K562 (cell line): ENCODE measurements at regions not wholly inside any gene's neighbourhood (a gene's known extent, or its start where the extent isn't known, plus 50 kb on each side); places are given as distances from the start of the nearest gene placed in this dataset.

Experiments used
- BACH1 ChIP-seq: fragments of 200-800 bp; sonication (Bioruptor generic); IDR thresholded peaks from 2 replicates; pipeline ENCODE4 v1.6.1; 2016; ENCODE audit warnings: missing genetic modification characterization, missing compliant biosample characterization
- CREM ChIP-seq: IDR thresholded peaks from 2 replicates; pipeline ENCODE4 v1.6.1; 2014; ENCODE audit warnings: antibody characterized with exemption, low read depth
- GTF2A2 ChIP-seq: IDR thresholded peaks from 2 replicates; pipeline ENCODE4 v1.6.1; 2016; ENCODE audit warnings: mild to moderate bottlenecking, missing genetic modification characterization, missing compliant biosample characterization
- HDGF ChIP-seq: fragments of 450-650 bp; IDR thresholded peaks from 2 replicates; pipeline ENCODE4 v1.6.1; 2016
- NEUROD1 ChIP-seq: fragments of 150-350 bp; IDR thresholded peaks from 2 replicates; pipeline ENCODE4 v1.6.1; 2014; ENCODE audit warnings: borderline replicate concordance, low read length, low read depth; ENCODE audit not compliant: partially characterized antibody
- NR2C2 ChIP-seq, 2 experiments: fragments of 200-800 bp in 1 of 2; sonication (Bioruptor generic) in 1 of 2; sonication (generic) in 1 of 2; formaldehyde crosslinking in 1 of 2; IDR thresholded peaks; 2 replicates each; pipeline versions ENCODE4 v1.6.1 to v1.8.0; 2016 to 2022; ENCODE audit warnings: mild to moderate bottlenecking in 1 of 2, missing compliant biosample characterization in 1 of 2, missing genetic modification characterization in 1 of 2, missing genetic modification reagents in 1 of 2
- SMAD3 ChIP-seq: fragments of 450-650 bp; formaldehyde crosslinking; conservative IDR thresholded peaks from 2 replicates; pipeline ENCODE4 v1.4.0; 2020; ENCODE audit warnings: mild to moderate bottlenecking
- ZFP1 ChIP-seq: fragments of 450-650 bp; formaldehyde crosslinking; IDR thresholded peaks from 2 replicates; pipeline ENCODE4 v1.4.0; 2020; ENCODE audit warnings: mild to moderate bottlenecking, mixed read lengths
- ZFP30 ChIP-seq: fragments of 250-450 bp; sonication (Bioruptor Pico); IDR thresholded peaks from 2 replicates; pipeline ENCODE4 v1.8.0; 2022; ENCODE audit warnings: moderate library complexity, mild to moderate bottlenecking, inconsistent platforms, borderline replicate concordance
- ZNF124 ChIP-seq: sonication (generic); formaldehyde crosslinking; IDR thresholded peaks from 2 replicates; pipeline ENCODE4 v1.8.1; 2022; ENCODE audit warnings: missing genetic modification reagents
- ZNF133 ChIP-seq: fragments of 250-450 bp; sonication (Bioruptor Pico); IDR thresholded peaks from 2 replicates; pipeline ENCODE4 v1.4.0; 2020; ENCODE audit warnings: mild to moderate bottlenecking
- ZNF274 ChIP-seq: IDR thresholded peaks from 2 replicates; pipeline ENCODE4 v1.6.1; 2011; ENCODE audit warnings: low read depth, mild to moderate bottlenecking, low read length, moderate library complexity, borderline replicate concordance
- ZNF316 ChIP-seq: fragments of 450-650 bp; IDR thresholded peaks from 2 replicates; pipeline ENCODE4 v1.6.1; 2016
- ZNF584 ChIP-seq: fragments of 200-800 bp; sonication (Bioruptor generic); IDR thresholded peaks from 2 replicates; pipeline ENCODE4 v1.6.1; 2016; ENCODE audit warnings: low read depth, mild to moderate bottlenecking, missing genetic modification characterization, missing compliant biosample characterization
- ZSCAN32 ChIP-seq: fragments of 450-650 bp; formaldehyde crosslinking; IDR thresholded peaks from 2 replicates; pipeline ENCODE4 v1.4.0; 2020; ENCODE audit warnings: mild to moderate bottlenecking, moderate library complexity
- TF ChIP-seq, protein P1 (sequence below): fragments of 450-650 bp; formaldehyde crosslinking; conservative IDR thresholded peaks from 2 replicates; pipeline ENCODE4 v1.4.0; 2022; ENCODE audit warnings: mild to moderate bottlenecking, missing genetic modification characterization
- TF ChIP-seq, protein P2 (sequence below), 2 experiments: IDR thresholded peaks; 2 replicates each; pipeline ENCODE4 v1.6.1; 2011; ENCODE audit warnings: borderline replicate concordance in 1 of 2, control low read depth in 1 of 2, low read depth in 1 of 2, low read length in 1 of 2, mild to moderate bottlenecking in 1 of 2, mixed read lengths in 1 of 2, moderate library complexity in 1 of 2; ENCODE audit not compliant: insufficient read depth in 1 of 2, insufficient read length in 1 of 2, poor library complexity in 1 of 2, severe bottlenecking in 1 of 2; ENCODE audit errors: extremely low read depth in 1 of 2
- TF ChIP-seq, protein P3 (sequence below): fragments of 450-650 bp; formaldehyde crosslinking; IDR thresholded peaks from 2 replicates; pipeline ENCODE4 v1.4.0; 2020; ENCODE audit warnings: mild to moderate bottlenecking, moderate library complexity
- TF ChIP-seq, protein P4 (sequence below): fragments of 250-450 bp; sonication (Bioruptor Pico); IDR thresholded peaks from 2 replicates; pipeline ENCODE4 v1.4.0; 2020
- TF ChIP-seq, protein P5 (sequence below): fragments of 450-650 bp; formaldehyde crosslinking; IDR thresholded peaks from 2 replicates; pipeline ENCODE4 v1.4.0; 2020; ENCODE audit warnings: mild to moderate bottlenecking, mixed read lengths

DNA sequence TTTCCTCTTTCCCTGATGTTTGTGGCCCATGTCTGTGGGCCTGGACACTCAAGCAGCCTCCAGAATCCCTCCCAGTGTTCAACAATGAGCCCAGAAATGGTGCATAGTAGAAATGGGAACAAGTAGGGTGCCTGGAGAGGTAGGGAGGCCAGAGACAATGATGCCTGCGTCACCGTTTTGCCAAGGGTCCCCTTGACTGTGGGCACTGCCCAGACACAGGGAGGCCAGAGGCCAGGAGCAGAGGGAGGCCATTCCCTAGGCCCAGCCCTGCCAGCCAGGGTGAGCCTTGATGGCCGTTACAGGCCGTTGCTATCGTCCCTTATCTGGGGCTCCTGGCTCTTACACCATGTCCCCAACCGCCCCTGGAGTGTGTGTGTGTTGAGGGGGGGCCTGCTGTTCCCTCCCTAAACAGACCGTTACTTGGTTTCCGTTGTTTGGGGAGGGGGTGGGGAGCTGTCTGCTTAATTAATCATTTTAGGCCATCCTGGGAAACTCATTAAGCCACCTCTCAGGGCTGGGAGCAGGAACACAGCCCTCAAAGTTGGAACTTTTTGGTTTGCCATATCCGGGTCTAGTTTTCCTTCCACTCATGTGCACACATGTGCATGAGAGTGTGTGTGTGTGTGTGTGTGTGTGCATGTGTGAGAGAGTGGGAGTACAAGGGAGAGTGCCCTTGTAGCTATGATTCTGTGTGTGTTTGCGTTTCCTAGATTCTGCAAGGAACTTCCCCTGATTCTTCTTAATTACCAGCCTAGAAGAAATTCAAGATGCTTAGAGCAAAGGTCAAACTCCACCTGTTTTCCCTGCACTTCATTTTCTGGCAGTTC is 135.2 kb upstream of the HAAO start (continued):
- TF ChIP-seq HDGF (no peak), NR2C2 (CRISPR knock-in tag; IDR thresholded peaks at IDR 0.05) (no peak), NR2C2 (tag; IDR thresholded peaks at IDR 0.05) (peak; percentile 40), CREM (peak; percentile 68), ZNF274 (no peak), NEUROD1 (peak; percentile 87), ZNF316 (no peak), ZNF584 (CRISPR knock-in tag) (peak; percentile 72; the same call in 1 of the 2 replicates), GTF2A2 (0 out of 2 replicates have a peak, but pooled peaks have one; percentile 18), SMAD3 (CRISPR knock-in tag) (peak; percentile 89), ZNF133 (CRISPR knock-in tag) (0 out of 2 replicates have a peak, but pooled peaks have one; percentile 45), BACH1 (tag) (peak; percentile 70; the same call in 1 of the 2 replicates), ZFP1 (CRISPR knock-in tag) (0 out of 2 replicates have a peak, but pooled peaks have one; percentile 37), ZFP30 (no peak), ZNF124 (CRISPR knock-in tag) (no peak), ZSCAN32 (CRISPR knock-in tag) (peak; percentile 59; the same call in 1 of the 2 replicates)
- TF ChIP-seq, protein P1, sequence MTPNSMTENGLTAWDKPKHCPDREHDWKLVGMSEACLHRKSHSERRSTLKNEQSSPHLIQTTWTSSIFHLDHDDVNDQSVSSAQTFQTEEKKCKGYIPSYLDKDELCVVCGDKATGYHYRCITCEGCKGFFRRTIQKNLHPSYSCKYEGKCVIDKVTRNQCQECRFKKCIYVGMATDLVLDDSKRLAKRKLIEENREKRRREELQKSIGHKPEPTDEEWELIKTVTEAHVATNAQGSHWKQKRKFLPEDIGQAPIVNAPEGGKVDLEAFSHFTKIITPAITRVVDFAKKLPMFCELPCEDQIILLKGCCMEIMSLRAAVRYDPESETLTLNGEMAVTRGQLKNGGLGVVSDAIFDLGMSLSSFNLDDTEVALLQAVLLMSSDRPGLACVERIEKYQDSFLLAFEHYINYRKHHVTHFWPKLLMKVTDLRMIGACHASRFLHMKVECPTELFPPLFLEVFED (CRISPR knock-in tag): no peak
- TF ChIP-seq, protein P2, sequence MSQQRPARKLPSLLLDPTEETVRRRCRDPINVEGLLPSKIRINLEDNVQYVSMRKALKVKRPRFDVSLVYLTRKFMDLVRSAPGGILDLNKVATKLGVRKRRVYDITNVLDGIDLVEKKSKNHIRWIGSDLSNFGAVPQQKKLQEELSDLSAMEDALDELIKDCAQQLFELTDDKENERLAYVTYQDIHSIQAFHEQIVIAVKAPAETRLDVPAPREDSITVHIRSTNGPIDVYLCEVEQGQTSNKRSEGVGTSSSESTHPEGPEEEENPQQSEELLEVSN (IDR thresholded peaks at IDR 0.05; ENCODE audit: borderline replicate concordance in 1 of 2, extremely low read depth in 1 of 2, insufficient read depth in 1 of 2, insufficient read length in 1 of 2, low read depth in 1 of 2, low read length in 1 of 2, poor library complexity in 1 of 2, severe bottlenecking in 1 of 2): no peak
- TF ChIP-seq, protein P3, sequence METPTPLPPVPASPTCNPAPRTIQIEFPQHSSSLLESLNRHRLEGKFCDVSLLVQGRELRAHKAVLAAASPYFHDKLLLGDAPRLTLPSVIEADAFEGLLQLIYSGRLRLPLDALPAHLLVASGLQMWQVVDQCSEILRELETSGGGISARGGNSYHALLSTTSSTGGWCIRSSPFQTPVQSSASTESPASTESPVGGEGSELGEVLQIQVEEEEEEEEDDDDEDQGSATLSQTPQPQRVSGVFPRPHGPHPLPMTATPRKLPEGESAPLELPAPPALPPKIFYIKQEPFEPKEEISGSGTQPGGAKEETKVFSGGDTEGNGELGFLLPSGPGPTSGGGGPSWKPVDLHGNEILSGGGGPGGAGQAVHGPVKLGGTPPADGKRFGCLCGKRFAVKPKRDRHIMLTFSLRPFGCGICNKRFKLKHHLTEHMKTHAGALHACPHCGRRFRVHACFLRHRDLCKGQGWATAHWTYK (CRISPR knock-in tag): peak; percentile 87
- TF ChIP-seq, protein P4, sequence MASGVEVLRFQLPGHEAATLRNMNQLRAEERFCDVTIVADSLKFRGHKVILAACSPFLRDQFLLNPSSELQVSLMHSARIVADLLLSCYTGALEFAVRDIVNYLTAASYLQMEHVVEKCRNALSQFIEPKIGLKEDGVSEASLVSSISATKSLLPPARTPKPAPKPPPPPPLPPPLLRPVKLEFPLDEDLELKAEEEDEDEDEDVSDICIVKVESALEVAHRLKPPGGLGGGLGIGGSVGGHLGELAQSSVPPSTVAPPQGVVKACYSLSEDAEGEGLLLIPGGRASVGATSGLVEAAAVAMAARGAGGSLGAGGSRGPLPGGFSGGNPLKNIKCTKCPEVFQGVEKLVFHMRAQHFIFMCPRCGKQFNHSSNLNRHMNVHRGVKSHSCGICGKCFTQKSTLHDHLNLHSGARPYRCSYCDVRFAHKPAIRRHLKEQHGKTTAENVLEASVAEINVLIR (CRISPR knock-in tag): peak; percentile 40; the same call in 1 of the 2 replicates
- TF ChIP-seq, protein P5, sequence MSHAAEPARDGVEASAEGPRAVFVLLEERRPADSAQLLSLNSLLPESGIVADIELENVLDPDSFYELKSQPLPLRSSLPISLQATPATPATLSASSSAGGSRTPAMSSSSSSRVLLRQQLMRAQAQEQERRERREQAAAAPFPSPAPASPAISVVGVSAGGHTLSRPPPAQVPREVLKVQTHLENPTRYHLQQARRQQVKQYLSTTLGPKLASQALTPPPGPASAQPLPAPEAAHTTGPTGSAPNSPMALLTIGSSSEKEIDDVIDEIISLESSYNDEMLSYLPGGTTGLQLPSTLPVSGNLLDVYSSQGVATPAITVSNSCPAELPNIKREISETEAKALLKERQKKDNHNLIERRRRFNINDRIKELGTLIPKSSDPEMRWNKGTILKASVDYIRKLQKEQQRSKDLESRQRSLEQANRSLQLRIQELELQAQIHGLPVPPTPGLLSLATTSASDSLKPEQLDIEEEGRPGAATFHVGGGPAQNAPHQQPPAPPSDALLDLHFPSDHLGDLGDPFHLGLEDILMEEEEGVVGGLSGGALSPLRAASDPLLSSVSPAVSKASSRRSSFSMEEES (CRISPR knock-in tag): no peak
